GM12865 (cell line): ENCODE measurements at regions not wholly inside any gene's neighbourhood (a gene's known extent, or its start where the extent isn't known, plus 50 kb on each side); places are given as distances from the start of the nearest gene placed in this dataset.

Experiments used
- DNase-seq: peaks from one replicate; pipeline ENCODE4 v3.0.0; 2010; ENCODE audit warnings: low read depth
- H3K4me3 ChIP-seq: 2 replicates; pipeline ENCODE4 v1.5.1; 2011; ENCODE audit warnings: mild to moderate bottlenecking, low read depth, low read length, control low read depth
- TF ChIP-seq, protein P1 (sequence below): IDR thresholded peaks from 2 replicates; pipeline ENCODE4 v1.5.1; 2011; ENCODE audit warnings: low read length, control low read depth, low read depth, inconsistent platforms; ENCODE audit not compliant: insufficient read depth; ENCODE audit errors: missing control alignments

DNA sequence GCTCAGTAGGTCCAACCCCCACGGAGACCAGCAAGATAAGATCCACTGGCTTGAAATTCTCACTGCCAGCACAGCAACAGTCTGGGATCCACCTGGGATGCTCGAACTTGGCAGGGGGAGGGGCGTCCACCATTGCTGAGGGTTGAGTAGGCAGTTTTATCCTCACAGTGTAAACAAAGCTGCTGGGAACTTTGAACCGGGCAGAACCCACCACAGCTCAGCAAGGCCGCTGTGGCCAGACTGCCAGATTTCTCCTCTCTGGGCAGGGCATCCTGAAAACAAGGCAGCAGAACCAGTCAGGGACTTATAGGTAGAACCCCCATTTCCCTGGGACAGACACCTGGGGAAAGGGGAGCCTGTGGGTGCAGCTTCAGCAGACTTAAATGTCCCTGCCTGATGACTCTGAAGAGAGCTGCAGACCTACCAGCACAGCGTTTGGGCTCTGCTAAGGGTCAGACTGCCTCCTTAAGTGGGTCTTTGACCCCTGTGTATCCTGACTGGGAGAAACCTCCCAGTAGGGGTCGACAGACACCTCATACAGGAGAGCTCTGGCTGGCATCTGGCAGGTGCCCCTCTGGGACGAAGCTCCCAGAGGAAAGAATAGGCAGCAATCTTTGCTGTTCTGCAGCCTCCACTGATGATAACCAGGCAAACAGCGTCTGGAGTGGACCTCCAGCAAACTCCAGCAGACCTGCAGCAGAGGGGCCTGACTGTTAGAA is 782.4 kb upstream of the EYS start:
- DNase-seq, result no peak
- no peak overlapping the region for H3K4me3 ChIP-seq
- TF ChIP-seq, protein P1, sequence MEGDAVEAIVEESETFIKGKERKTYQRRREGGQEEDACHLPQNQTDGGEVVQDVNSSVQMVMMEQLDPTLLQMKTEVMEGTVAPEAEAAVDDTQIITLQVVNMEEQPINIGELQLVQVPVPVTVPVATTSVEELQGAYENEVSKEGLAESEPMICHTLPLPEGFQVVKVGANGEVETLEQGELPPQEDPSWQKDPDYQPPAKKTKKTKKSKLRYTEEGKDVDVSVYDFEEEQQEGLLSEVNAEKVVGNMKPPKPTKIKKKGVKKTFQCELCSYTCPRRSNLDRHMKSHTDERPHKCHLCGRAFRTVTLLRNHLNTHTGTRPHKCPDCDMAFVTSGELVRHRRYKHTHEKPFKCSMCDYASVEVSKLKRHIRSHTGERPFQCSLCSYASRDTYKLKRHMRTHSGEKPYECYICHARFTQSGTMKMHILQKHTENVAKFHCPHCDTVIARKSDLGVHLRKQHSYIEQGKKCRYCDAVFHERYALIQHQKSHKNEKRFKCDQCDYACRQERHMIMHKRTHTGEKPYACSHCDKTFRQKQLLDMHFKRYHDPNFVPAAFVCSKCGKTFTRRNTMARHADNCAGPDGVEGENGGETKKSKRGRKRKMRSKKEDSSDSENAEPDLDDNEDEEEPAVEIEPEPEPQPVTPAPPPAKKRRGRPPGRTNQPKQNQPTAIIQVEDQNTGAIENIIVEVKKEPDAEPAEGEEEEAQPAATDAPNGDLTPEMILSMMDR, result no peak

- DNase-seq, result no peak
- H3K4me3 ChIP-seq, result no peak overlapping the region
- TF ChIP-seq, protein P1, result no peak
These were observed 774.2 kb upstream of the EYS start for GRCh38 chr6:66481216-66481615.

GRCh38 chr6:66478705-66479104 is 771.7 kb upstream of the EYS start:
- DNase-seq, result no peak
- TF ChIP-seq, protein P1, result no peak
- H3K4me3 ChIP-seq, result no peak overlapping the region

DNA sequence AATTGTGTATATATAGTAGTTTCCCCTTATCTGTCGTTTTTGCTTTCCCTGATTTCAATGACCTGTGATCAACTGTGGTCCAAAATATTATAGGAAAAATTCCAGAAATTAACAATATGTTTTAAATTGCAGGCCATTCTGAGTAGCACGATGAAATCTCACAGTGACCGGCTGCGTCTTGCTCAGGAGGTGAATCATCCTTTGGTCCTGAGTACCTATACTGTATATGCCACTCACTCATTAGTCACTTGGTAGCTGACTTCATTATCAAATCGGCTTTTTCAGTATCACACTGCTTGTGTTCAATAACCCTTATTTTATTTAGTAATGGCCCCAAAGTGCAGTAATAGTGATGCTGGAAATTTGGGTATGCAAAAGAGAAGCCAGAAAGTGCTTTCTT is 728.3 kb upstream of the EYS start:
- no peak for DNase-seq
- H3K4me3 ChIP-seq, result no peak overlapping the region

GRCh38 chr6:66429210-66429609 is 722.2 kb upstream of the EYS start:
- no peak overlapping the region for H3K4me3 ChIP-seq
- DNase-seq, result no peak
- TF ChIP-seq, protein P1, result no peak

More for the DNA sequence above, 728.3 kb upstream of the EYS start:
- TF ChIP-seq, protein P1, result no peak

- DNase-seq, result no peak
- H3K4me3 ChIP-seq, result no peak overlapping the region
- TF ChIP-seq, protein P1, result no peak
These were observed 716.0 kb upstream of the EYS start for GRCh38 chr6:66423047-66423446.

DNA sequence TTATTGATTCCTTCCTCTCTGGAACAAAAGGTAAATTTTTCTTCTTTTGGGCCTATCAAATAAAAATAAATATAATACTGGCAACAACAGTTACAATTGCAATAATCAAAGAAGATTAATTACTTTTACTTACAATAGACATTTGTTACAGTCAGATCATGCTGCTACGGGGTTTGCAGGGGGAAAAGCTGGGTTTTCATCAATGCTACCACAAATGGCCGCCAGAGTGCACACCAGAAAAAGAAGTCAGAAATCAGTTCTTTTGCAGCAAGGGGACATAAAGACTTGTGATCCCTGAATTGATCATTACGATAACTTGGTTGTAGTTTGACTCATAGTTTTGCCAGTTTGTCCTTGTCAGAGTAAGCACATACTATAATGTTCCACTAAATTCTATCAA is 714.5 kb upstream of the EYS start:
- TF ChIP-seq, protein P1, result no peak
- no peak for DNase-seq
- no peak overlapping the region for H3K4me3 ChIP-seq
